HG03097 (cell line): ENCODE measurements at regions not wholly inside any gene's neighbourhood (a gene's known extent, or its start where the extent isn't known, plus 50 kb on each side); places are given as distances from the start of the nearest gene placed in this dataset.
"Not testable (repeated sequence)": the region's sequence is repeated elsewhere in the genome, so short reads cannot be mapped to it uniquely, and the experiment has no call there.

Experiments
- ATAC-seq: cut with Tn5 transposase; IDR thresholded peaks from one replicate; pipeline ENCODE4 v1.9.1; 2021; ENCODE audit not compliant: unreplicated experiment, low FRiP score

DNA sequence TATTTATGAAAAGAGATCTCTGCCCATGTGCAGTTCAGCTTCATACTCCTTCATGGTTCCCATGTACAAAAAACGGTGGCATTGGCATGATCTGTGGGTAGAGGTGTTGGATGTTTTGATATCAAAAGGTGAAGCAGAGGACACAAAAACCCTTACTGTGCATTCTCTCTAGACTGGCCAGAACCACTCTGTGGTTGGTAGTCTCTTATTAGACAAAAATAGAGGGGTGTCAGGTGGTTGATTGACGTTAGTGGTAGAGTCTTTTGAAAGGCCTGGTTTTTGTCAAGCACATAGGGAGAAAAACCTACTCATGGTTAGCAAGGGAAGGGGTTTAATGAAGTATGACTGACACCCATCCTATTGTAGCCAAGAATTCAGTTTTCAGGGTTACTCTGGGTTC is 400.0 kb upstream of the TMPRSS15 start:
- ATAC-seq, result no peak

DNA sequence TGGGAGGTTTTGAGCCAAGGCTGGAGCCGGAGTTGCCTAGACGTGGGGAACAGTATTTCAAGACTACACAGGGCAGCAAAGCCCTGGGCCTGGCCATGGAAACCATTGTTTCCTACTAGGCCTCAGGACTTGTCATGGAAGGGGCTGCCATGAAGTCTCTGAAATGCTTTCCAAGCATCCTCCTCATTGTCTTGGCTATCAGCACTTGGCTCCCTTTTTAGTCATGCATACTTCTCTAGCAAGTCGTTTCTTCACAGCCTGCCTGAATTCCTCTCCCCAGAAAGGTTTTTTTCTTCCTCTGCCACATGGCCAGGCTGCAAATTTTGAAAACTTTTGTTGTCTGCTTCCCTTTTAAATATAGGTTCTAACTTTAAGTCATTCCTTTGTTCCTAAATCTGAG is 406.6 kb upstream of the TMPRSS15 start:
- no peak for ATAC-seq

DNA sequence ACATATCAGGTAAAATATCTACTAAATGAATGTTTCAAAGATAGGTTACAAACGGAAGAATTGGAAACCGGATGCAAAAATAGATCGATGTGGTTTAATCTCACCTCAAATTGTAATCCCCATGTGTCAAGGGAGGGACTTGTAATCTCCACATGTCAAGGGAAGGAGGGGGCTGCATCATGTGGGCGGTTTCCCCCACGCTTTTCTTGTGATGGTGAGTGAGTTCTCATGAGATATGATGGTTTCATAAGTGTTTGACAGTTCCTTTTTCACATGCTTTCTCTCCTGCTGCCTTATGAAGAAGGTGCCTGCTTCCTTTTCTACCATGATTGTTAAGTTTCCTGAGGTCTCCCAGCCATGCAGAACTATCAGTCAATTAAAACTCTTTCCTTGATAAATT is 408.7 kb upstream of the TMPRSS15 start:
- no peak for ATAC-seq

DNA sequence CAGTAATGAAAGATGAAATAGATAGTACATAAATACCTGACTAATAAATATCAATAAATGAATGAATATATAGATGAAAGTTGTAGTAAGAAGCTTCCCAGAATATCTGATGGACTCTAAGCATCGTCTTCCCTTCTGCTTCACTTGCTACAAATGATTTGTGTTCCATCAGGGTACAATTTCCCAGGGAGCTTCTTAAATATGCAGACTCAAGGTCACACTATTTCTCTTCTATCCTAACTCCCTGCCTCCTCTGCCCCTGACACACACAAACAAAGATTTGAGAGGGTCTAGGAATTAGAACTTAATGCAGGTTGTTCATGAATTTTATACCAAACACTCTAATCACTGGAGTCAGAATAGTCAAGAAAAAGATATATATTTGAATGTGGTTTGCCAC is 415.9 kb upstream of the TMPRSS15 start:
- no peak for ATAC-seq

DNA sequence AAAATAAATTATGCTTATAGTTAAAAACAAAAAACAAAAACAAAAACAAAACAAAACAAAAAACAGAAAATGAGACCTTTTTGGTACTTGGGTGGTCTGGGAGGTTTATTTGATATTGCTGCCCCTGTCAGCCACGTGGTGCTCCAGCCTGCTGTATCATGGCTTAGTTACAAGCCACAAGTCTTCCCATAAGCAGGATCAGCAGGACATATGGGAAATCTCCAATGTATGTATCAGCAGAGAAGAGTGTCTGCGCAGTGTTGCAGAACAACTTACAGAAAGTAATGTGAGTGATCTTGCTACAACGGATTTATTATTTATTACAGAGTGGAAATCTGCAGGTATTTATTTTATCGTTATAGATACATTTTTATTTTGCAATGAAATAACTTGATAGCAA is 423.0 kb upstream of the TMPRSS15 start:
- no peak for ATAC-seq

DNA sequence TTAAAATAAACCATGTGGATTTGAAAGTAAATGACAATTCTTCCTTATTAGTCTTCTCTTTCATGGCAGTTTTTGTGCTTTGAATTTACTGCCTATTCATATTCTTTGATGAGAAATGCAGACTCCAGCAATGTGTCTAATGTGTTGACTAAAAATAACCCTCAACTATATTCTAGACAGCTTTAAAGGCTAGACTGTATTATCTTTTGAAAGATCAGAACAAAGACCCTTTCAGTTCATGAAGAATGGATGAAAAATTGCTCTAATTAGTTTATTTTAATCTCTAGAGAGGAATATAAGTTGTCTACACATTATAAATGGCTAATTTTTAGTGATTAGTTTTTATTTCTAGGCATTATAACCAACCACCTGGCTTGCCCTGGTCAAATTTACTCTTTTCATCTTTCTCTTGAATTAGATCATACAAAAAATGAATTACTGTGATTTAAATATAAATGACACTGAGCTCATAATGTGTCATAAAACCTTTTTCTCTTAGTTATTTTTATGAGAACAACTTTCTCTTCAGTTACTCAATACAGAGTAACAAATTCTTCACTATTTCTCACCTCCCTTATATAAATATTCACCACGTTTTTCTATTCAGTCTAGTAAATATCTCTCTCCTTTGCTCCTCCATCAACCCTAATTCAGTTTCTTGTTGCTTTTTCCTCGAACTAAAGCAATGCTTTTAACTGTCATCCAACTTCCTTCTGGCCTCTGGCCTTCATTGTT is 428.5 kb upstream of the TMPRSS15 start:
- ATAC-seq, result no peak

DNA sequence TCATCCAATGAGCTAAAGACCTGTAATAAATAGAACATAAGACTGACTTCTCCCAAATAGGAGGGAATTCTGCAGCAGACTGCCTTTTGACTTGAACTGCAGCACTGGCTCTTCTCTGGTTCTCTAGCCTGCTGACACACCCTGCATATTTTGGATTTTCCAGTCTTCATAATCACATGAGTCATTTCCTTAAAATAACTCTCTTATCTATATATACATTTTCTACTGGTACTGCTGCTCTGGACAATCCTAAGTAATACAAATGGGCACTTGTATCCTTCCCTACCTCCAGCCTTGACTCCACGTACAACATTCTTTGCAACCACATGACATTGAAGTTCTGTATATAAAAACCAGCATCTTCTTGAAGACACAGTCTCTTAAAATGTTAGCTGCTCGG is 429.4 kb upstream of the TMPRSS15 start:
- no peak for ATAC-seq

DNA sequence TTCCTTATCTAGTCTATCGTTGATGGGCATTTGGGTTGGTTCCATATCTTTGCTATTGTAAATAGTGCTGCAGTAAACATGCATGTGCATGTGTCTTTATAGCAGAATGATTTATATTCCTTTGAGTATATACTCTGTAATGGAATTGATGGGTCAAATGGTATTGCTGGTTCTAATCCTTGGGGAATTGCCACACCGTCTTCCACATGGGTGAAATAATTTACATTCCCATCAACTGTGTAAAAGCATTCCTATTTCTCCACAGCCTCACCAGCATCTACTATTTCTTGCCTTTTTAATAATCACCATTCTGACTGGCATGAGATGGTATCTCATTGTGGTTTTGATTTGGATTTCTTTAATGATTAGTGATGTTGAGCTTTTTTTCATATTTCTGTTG is 430.5 kb upstream of the TMPRSS15 start:
- not testable (repeated sequence) for ATAC-seq

DNA sequence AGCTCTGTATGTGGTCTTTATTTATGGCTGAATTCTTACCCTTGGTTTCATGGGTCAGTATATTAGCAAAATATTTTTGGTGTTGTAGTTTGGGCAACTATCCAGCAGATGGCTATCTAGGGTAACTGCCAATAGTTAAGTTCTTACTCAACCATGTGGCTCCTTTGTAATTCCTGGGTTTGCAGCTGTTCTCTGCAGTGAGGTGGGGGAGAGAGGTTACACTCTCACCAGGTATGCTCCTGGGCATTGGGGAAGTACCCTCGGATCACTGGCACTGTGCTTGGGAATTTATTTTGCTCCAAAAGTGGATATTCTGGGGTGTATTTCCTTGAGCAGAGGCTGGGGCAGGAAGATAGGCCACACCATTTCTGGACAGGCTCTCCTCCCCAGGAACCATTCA is 436.7 kb upstream of the TMPRSS15 start:
- ATAC-seq, result no peak

DNA sequence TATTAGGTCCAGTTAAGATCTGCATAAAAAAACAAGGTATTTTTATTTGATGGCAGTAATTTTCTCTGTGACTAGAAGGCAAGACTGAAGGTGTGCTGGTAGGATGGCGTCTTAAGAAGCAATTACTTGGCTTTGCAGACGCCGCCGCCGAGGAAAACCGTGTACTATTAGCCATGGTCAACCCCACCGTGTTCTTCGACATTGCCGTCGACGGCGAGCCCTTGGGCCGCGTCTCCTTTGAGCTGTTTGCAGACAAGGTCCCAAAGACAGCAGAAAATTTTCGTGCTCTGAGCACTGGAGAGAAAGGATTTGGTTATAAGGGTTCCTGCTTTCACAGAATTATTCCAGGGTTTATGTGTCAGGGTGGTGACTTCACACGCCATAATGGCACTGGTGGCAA is 454.0 kb upstream of the TMPRSS15 start:
- not testable (repeated sequence) for ATAC-seq

DNA sequence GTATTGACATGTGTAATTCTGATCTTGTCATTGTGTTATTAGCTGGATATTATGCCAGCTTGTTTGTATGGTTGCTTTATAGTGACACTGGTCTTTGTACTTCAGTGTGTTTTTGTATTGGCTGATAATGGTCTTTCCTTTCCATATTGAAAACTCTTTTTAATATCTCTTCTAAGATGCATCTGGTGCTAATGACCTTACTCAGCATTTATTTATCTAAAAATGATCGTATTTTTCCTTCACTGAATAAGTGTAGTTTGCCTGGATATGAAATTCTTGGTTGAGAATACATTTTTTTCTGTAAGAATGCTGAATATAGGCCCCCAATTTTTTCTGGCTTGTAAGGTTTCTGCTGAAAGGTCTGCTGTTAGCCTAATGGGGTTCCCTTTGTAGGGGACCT is 465.5 kb upstream of the TMPRSS15 start:
- no peak for ATAC-seq

DNA sequence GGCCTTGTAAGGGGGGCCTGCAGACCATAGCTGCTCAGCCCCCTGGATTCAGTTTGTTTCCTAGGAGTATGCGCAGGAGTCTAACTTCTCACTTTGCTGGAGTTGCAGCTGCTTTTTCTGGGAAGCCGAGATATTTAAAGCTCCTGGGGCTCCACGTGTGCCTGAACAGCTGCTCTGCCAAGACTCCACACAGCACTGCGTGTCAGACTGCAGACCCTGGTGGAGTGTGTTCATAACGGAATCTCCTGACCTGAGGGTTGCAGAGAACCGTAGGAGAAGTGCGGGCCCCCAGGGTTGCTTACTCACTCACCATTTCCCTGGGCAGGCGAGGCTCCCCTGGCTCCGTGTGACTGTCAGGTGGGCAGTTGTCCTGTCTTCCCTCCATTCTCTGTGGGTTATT is 474.3 kb upstream of the TMPRSS15 start:
- ATAC-seq, result no peak

DNA sequence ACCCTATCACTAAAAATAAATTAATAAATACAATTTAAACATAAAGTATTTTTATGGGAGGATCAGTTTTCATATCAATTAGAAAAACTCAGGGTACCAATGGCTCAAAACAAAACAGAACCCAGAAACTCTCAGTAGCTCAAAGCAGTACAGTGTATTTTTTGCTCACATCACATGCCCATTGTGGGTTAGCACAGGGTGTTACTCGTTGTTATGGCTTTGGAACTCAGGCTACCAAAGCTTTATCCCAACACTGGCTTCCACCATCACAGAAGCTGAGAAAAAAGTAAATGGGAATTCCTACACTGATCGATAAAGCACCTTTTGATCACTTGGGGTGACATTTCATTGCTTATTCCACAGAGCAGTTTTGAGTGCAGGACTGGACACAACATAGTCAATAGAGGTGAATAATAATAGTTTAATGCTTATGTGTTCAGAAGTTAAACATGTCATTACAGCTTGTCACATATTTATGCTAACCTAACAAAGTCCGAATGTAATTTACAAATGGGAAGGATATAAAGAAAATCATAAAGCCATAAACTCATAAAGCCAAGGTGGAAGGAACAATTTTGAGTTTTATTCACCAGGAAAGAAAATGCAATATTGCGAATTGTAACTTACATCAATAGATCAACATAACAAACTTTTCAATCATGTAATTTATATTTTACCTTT is 484.5 kb upstream of the TMPRSS15 start:
- no peak for ATAC-seq

DNA sequence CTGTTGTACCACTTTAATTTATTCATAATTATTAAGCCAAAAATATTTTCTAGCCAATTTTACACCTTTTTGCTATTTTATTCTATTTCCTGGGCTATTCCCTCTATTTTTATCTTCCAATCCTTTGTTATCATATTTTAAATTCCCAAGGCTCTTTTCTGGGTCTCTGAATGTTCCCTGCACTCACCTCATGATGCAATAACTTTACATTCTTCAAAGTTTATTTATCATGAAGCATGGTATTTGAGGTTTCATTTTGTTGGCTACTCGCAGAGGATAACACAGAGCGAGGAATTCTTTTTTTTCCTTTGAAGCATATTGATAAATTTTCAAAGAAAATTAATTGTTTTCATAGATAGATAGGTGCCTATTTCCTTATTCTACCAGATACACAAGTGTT is 489.8 kb upstream of the TMPRSS15 start:
- ATAC-seq, result no peak

DNA sequence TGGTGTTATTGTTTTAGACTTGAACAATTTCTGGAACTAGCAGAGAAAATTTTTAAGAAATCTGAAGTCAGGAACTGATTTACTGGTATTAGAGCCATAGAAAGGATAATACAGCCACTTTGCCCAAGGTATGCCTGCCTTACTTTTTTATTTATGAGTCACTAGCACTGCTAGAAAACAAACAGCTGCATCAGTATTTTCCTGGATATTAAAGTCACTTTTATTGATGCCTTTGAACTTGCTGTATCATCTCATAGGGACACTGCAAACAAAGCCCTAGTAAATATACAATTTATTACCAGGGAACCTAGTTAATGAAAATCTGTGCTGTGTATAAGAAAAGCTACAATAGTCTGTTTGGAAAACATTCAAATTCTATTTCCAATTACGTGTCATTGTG is 490.8 kb upstream of the TMPRSS15 start:
- ATAC-seq, result no peak

DNA sequence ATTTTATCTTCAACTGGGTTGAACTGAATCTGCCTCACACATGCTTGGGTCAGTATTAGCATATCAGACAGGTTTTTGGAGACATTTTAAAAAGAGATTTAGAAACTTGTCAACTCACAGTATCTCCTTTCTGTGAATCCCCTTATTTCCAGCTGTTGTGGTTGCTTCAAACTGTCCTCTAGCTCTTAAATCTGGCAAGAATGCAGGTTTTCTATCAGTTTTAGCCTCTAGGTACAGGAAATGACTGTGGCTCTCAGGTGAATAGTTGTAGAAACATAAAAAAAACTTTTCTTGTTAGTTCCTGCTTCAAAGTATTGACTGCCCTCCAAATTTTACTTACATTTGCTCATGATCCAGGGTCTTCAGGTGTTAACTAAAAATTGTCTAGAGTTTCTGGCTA is 495.7 kb upstream of the TMPRSS15 start:
- ATAC-seq, result no peak

DNA sequence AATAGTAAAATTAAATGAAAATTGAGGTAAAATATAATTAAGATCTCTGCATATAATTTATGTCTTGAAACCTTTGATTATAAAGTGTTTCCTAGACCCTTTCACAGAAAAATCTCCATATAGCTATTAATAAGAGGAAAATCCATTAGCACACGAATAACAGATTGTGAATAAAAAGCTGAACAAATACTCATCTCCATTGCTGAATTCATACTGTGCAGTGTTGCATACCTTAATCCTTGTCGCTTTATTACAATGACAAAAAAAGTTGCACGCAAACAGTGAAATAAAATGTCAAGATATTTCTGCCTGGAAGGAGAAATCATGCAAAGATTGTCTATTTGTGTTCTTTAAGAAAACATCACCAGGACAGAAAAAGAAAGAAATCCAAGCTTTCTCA is 499.1 kb upstream of the TMPRSS15 start:
- ATAC-seq, result no peak

DNA sequence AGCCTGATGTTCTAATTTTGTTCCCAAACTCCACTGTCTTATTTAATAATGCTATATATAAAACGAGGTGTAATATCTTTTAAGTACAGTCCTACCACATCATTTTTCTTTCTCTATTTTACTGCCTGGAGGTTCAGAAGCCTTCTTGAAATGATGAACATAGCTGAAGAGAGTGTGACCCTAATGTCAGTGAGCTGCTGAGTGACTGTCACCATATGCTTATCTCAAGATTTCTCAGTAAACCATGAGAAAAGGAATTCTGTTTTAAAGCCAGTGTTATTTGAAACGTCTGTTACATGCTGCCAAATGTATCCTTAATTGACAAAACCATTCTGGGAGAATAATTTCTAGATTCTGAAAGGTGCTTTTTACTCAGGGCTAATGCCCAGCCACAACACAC is 503.5 kb upstream of the TMPRSS15 start:
- no peak for ATAC-seq

DNA sequence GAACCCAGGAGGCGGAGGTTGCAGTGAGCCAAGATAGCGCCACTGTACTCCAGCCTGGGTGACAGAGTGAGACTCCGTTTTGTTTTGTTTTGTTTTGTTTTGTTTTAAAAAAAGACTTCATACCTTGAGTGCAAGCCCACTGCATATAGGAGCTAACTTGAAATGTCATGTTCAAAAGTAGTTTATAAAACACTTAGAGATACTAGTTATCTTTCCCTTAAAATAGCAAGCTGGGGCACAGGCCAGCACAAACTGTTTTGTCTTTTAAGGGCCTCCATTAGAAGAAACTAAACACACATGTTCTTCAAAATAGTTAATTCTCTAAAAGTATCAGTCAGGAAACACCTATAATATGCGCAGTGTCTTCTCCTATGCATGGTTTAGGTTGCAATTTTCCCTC is 505.1 kb upstream of the TMPRSS15 start:
- ATAC-seq, result no peak

DNA sequence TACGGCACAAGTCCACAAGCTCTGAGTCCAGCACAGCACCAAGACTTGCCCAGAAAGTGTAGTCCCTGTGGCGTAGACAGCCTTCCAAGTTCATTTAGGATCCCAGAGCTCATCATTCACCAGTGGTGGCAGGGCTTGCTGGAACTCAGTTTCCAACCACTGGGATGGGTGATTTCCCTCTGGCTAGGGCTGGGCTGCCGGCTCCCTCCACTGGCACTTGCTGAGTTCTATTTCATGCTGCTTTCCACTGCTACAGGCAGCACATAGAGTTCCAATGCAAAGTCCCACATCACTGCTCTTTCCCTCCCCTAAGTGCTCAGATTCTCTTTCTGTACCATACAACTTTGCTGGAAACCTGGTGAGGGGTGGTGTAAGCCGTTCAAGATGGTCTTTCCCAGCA is 510.3 kb upstream of the TMPRSS15 start:
- ATAC-seq, result no peak

DNA sequence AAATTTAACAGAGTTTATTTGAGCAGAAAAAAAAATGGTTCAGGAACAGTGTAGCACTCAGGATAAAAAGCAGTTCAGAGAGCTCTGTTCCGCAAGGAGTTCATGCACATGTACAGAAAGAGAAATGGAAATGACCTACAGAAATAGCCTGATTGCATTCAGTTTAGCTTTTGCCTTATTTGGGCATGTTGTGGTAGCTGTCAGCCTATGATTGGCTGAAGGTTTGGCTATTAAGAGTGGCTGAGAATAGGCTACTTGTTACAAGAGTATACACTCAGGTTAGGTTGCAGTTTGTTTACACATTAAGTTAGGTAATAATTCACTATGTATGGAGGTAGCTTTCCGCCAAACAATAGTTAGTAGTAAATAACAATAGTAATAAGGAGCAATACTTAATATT is 511.0 kb upstream of the TMPRSS15 start:
- ATAC-seq, result no peak

DNA sequence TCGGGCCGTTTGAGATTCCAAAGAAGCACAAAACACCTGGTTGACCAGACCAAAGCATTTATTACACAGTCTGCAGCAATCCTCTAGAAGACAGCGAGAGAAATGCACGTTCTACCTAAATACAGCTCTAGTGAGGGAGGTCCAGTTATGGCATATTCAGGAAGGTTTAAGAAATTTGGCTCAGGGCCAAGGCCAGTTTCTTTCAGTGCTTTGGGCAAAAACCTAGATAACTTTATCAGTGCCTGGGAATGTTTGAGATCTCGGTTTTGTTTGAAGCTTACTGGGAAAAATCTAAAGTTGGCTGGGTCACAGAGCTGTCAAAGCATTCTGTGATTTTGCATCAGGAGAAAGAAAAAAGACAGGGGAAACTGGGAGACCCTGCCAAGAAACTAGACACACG is 514.0 kb upstream of the TMPRSS15 start:
- ATAC-seq, result no peak

DNA sequence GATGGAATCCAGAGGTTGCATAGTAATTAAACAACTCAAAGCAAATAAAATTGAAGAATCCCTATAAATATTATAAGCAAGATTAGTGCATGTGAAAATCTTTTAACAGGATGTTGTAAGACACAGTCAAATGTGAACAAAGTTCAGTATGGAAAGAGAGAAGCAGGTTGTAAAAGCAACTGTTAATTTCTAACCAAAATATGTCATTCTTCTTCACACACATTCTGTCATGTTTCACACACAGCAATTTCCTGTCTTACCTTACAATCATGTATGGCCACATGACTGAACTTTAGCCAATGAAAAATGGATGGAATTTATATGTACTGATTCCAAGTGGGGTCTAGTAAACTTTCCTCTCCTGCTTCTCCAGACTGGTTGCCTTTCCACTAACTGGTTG is 527.7 kb upstream of the TMPRSS15 start:
- ATAC-seq, result no peak
